ENCODE measurements at regions not wholly inside any gene's neighbourhood (a gene's known extent, or its start where the extent isn't known, plus 50 kb on each side); places are given as distances from the start of the nearest gene placed in this dataset.

GRCh38 chr2:117587310-117587709 lies 227.2 kb upstream of the DDX18 start:
- no peak for TF ChIP-seq TCF7L2 (IDR thresholded peaks at IDR 0.05; ENCODE audit: borderline replicate concordance, extremely low read depth, insufficient read depth, insufficient read length)
- TF ChIP-seq CTCF (IDR thresholded peaks at IDR 0.05 in 2 of 3, conservative IDR thresholded peaks at IDR 0.05 in 1 of 3; ENCODE audit: borderline replicate concordance in 1 of 3, insufficient read depth in 1 of 3, low read depth in 2 of 3, low read length in 2 of 3), result no peak
- no peak for TF ChIP-seq YY1 (IDR thresholded peaks at IDR 0.05; ENCODE audit: extremely low read depth, insufficient replicate concordance, low read depth, low read length)
- no peak for TF ChIP-seq EZH2 (IDR thresholded peaks at IDR 0.05)
- TF ChIP-seq RAD21 (IDR thresholded peaks at IDR 0.05; ENCODE audit: low read depth), result no peak
- no peak for TF ChIP-seq ELF1 (IDR thresholded peaks at IDR 0.05; ENCODE audit: borderline replicate concordance, low read depth)
- no peak for TF ChIP-seq EZH2phosphoT487 (IDR thresholded peaks at IDR 0.05; ENCODE audit: borderline replicate concordance)
- no peak for TF ChIP-seq ZBTB33 (IDR thresholded peaks at IDR 0.05; ENCODE audit: extremely low read depth, insufficient replicate concordance, low read length)
- TF ChIP-seq MAX (IDR thresholded peaks at IDR 0.05), result no peak
